ENCODE measurements at regions not wholly inside any gene's neighbourhood (a gene's known extent, or its start where the extent isn't known, plus 50 kb on each side); places are given as distances from the start of the nearest gene placed in this dataset.

- no peaks in the 10 kb centered on the region for H3F3A ChIP-seq (replicated peaks; ENCODE audit: low read depth)
- H4K20me1 ChIP-seq (replicated peaks; ENCODE audit: insufficient read depth): no peaks in the 10 kb centered on the region
- no peaks in the 10 kb centered on the region for H3K9me2 ChIP-seq (ENCODE audit: insufficient read depth)
- no peak overlapping the region for H3K4me3 Mint-ChIP-seq
- H3K79me2 ChIP-seq (replicated peaks; ENCODE audit: insufficient read depth): no peaks in the 10 kb centered on the region
- no peaks in the 10 kb centered on the region for H3K27me3 ChIP-seq (ENCODE audit: insufficient read depth)
- H3K9me3 Mint-ChIP-seq: no peaks in the 10 kb centered on the region
- peaks cover 10% of the 10 kb centered on the region for H3K4me1 ChIP-seq (ENCODE audit: insufficient read depth)
- peaks cover 15% of the 10 kb centered on the region for H3K4me1 Mint-ChIP-seq
- no peak overlapping the region for H3K27ac ChIP-seq (ENCODE audit: low read depth)
- no peaks in the 10 kb centered on the region for H3K36me3 Mint-ChIP-seq (ENCODE audit: low read depth)
- no peak overlapping the region for H3K4me3 ChIP-seq
- DNase-seq (ENCODE audit: low spot score): no peak
- no peak overlapping the region for H3K27ac Mint-ChIP-seq
- no peaks in the 10 kb centered on the region for H3K36me3 ChIP-seq (ENCODE audit: insufficient read depth)
- peaks cover 4% of the 10 kb centered on the region for H3K27me3 Mint-ChIP-seq (ENCODE audit: insufficient read depth, low read depth, poor library complexity)
- TF ChIP-seq, protein P1, sequence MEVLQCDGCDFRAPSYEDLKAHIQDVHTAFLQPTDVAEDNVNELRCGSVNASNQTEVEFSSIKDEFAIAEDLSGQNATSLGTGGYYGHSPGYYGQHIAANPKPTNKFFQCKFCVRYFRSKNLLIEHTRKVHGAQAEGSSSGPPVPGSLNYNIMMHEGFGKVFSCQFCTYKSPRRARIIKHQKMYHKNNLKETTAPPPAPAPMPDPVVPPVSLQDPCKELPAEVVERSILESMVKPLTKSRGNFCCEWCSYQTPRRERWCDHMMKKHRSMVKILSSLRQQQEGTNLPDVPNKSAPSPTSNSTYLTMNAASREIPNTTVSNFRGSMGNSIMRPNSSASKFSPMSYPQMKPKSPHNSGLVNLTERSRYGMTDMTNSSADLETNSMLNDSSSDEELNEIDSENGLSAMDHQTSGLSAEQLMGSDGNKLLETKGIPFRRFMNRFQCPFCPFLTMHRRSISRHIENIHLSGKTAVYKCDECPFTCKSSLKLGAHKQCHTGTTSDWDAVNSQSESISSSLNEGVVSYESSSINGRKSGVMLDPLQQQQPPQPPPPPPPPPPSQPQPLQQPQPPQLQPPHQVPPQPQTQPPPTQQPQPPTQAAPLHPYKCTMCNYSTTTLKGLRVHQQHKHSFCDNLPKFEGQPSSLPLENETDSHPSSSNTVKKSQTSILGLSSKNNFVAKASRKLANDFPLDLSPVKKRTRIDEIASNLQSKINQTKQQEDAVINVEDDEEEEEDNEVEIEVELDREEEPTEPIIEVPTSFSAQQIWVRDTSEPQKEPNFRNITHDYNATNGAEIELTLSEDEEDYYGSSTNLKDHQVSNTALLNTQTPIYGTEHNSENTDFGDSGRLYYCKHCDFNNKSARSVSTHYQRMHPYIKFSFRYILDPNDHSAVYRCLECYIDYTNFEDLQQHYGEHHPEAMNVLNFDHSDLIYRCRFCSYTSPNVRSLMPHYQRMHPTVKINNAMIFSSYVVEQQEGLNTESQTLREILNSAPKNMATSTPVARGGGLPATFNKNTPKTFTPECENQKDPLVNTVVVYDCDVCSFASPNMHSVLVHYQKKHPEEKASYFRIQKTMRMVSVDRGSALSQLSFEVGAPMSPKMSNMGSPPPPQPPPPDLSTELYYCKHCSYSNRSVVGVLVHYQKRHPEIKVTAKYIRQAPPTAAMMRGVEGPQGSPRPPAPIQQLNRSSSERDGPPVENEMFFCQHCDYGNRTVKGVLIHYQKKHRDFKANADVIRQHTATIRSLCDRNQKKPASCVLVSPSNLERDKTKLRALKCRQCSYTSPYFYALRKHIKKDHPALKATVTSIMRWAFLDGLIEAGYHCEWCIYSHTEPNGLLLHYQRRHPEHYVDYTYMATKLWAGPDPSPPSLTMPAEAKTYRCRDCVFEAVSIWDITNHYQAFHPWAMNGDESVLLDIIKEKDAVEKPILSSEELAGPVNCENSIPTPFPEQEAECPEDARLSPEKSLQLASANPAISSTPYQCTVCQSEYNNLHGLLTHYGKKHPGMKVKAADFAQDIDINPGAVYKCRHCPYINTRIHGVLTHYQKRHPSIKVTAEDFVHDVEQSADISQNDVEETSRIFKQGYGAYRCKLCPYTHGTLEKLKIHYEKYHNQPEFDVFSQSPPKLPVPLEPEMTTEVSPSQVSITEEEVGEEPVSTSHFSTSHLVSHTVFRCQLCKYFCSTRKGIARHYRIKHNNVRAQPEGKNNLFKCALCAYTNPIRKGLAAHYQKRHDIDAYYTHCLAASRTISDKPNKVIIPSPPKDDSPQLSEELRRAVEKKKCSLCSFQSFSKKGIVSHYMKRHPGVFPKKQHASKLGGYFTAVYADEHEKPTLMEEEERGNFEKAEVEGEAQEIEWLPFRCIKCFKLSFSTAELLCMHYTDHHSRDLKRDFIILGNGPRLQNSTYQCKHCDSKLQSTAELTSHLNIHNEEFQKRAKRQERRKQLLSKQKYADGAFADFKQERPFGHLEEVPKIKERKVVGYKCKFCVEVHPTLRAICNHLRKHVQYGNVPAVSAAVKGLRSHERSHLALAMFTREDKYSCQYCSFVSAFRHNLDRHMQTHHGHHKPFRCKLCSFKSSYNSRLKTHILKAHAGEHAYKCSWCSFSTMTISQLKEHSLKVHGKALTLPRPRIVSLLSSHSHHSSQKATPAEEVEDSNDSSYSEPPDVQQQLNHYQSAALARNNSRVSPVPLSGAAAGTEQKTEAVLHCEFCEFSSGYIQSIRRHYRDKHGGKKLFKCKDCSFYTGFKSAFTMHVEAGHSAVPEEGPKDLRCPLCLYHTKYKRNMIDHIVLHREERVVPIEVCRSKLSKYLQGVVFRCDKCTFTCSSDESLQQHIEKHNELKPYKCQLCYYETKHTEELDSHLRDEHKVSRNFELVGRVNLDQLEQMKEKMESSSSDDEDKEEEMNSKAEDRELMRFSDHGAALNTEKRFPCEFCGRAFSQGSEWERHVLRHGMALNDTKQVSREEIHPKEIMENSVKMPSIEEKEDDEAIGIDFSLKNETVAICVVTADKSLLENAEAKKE (CRISPR knock-in tag; IDR thresholded peaks at IDR 0.05): no peak
- TF ChIP-seq CREB1 (CRISPR knock-in tag; IDR thresholded peaks at IDR 0.05; ENCODE audit: low read depth) (no peak), EZH2phosphoT487 (IDR thresholded peaks at IDR 0.05; ENCODE audit: unreplicated experiment) (no peak), JUNB (IDR thresholded peaks at IDR 0.05; ENCODE audit: unreplicated experiment) (no peak), STAT1 (IDR thresholded peaks at IDR 0.05; ENCODE audit: unreplicated experiment) (no peak)
- TF ChIP-seq, protein P2, sequence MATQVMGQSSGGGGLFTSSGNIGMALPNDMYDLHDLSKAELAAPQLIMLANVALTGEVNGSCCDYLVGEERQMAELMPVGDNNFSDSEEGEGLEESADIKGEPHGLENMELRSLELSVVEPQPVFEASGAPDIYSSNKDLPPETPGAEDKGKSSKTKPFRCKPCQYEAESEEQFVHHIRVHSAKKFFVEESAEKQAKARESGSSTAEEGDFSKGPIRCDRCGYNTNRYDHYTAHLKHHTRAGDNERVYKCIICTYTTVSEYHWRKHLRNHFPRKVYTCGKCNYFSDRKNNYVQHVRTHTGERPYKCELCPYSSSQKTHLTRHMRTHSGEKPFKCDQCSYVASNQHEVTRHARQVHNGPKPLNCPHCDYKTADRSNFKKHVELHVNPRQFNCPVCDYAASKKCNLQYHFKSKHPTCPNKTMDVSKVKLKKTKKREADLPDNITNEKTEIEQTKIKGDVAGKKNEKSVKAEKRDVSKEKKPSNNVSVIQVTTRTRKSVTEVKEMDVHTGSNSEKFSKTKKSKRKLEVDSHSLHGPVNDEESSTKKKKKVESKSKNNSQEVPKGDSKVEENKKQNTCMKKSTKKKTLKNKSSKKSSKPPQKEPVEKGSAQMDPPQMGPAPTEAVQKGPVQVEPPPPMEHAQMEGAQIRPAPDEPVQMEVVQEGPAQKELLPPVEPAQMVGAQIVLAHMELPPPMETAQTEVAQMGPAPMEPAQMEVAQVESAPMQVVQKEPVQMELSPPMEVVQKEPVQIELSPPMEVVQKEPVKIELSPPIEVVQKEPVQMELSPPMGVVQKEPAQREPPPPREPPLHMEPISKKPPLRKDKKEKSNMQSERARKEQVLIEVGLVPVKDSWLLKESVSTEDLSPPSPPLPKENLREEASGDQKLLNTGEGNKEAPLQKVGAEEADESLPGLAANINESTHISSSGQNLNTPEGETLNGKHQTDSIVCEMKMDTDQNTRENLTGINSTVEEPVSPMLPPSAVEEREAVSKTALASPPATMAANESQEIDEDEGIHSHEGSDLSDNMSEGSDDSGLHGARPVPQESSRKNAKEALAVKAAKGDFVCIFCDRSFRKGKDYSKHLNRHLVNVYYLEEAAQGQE (IDR thresholded peaks at IDR 0.05; ENCODE audit: unreplicated experiment): no peak
- TF ChIP-seq, protein P3, sequence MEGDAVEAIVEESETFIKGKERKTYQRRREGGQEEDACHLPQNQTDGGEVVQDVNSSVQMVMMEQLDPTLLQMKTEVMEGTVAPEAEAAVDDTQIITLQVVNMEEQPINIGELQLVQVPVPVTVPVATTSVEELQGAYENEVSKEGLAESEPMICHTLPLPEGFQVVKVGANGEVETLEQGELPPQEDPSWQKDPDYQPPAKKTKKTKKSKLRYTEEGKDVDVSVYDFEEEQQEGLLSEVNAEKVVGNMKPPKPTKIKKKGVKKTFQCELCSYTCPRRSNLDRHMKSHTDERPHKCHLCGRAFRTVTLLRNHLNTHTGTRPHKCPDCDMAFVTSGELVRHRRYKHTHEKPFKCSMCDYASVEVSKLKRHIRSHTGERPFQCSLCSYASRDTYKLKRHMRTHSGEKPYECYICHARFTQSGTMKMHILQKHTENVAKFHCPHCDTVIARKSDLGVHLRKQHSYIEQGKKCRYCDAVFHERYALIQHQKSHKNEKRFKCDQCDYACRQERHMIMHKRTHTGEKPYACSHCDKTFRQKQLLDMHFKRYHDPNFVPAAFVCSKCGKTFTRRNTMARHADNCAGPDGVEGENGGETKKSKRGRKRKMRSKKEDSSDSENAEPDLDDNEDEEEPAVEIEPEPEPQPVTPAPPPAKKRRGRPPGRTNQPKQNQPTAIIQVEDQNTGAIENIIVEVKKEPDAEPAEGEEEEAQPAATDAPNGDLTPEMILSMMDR (conservative IDR thresholded peaks at IDR 0.05; ENCODE audit: low read depth in 2 of 2): no peak
- no peak for ATAC-seq
- no peak overlapping the region for H2AFZ ChIP-seq
- H3K4me2 ChIP-seq: no peak overlapping the region
Observed at GRCh38 chr1:22236900-22237299, 94.0 kb upstream of the WNT4 start.
